ENCODE measurements at regions not wholly inside any gene's neighbourhood (a gene's known extent, or its start where the extent isn't known, plus 50 kb on each side); places are given as distances from the start of the nearest gene placed in this dataset.

DNA sequence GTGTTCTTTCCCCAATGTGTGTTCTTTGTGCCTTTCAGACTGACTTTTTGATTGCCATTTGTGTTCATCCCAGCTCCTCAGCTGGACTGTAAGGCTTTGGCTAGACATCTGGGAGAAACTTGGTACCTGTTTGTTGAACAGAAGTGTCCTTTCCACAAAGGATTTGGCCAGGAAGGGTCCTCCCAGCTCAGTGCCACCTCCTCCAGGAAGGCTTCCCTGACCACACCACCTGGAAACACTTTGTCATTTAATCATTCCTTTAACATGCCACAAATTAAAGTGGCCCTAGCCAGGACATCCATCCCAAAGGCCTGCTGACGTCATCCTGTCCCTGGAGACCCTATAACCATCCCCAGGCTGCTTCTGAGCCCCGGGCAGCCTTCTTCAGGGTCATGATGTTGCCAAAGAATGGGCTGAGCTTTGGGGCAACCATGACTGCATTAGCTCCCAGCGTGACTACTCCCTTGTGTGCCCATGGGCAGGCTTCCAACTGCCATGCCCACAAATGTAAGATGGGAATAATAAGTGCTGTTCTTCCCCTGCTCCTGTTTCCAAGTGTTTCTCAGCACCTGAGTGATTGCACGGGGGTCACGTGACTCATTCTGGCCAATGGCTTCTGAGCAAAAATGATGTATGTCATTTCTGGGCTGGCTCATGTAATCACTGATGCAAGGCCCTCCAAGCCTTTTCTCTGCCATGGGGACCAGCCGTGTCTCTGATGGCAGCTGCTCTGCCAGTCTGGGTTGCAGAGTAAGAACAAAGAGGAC lies 112.5 kb upstream of the SMAD3 start:
- no peaks in the 10 kb centered on the region for H3K79me1 ChIP-seq (ENCODE audit: insufficient read depth, low read depth, low read length, poor library complexity, severe bottlenecking)
- no peak overlapping the region for H3K4me2 ChIP-seq (ENCODE audit: insufficient read depth, insufficient read length, low read length)
- H3K4ac ChIP-seq (ENCODE audit: low read depth, low read length), result no peak overlapping the region
- no peaks in the 10 kb centered on the region for H3K23me2 ChIP-seq (ENCODE audit: insufficient read length, low read depth, low read length, poor library complexity, severe bottlenecking)
- TF ChIP-seq, protein P1, sequence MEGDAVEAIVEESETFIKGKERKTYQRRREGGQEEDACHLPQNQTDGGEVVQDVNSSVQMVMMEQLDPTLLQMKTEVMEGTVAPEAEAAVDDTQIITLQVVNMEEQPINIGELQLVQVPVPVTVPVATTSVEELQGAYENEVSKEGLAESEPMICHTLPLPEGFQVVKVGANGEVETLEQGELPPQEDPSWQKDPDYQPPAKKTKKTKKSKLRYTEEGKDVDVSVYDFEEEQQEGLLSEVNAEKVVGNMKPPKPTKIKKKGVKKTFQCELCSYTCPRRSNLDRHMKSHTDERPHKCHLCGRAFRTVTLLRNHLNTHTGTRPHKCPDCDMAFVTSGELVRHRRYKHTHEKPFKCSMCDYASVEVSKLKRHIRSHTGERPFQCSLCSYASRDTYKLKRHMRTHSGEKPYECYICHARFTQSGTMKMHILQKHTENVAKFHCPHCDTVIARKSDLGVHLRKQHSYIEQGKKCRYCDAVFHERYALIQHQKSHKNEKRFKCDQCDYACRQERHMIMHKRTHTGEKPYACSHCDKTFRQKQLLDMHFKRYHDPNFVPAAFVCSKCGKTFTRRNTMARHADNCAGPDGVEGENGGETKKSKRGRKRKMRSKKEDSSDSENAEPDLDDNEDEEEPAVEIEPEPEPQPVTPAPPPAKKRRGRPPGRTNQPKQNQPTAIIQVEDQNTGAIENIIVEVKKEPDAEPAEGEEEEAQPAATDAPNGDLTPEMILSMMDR (conservative IDR thresholded peaks at IDR 0.05), result no peak
- no peaks in the 10 kb centered on the region for H3K4me1 Mint-ChIP-seq
- no CpG with 5 or more reads among the region's 6 CpGs for WGBS (ENCODE audit: extremely low coverage, insufficient read length, low lambda C conversion rate)
- no peak overlapping the region for H4K91ac ChIP-seq (ENCODE audit: insufficient read length, low read depth, low read length)
- H3K4me3 Mint-ChIP-seq, result no peak overlapping the region
- H3K9me3 Mint-ChIP-seq, result no peaks in the 10 kb centered on the region
- H3K23ac ChIP-seq (ENCODE audit: insufficient read length, low read depth, low read length), result no peak overlapping the region
- H3K27ac Mint-ChIP-seq, result no peak overlapping the region
- H3T11ph ChIP-seq (ENCODE audit: low read length), result no peak overlapping the region
- no peaks in the 10 kb centered on the region; the same call in 1 of the 2 replicates for H3K4me1 ChIP-seq (ENCODE audit: insufficient read depth, low read length)
- no peak overlapping the region for H2BK20ac ChIP-seq (ENCODE audit: low read depth, low read length, poor library complexity, severe bottlenecking)
- no peak overlapping the region for H4K5ac ChIP-seq (ENCODE audit: insufficient read length, low read depth, low read length)
- no peaks in the 10 kb centered on the region for H3K9me3 ChIP-seq (ENCODE audit: control insufficient read depth, low read depth, low read length)
- no peak overlapping the region for H2AFZ ChIP-seq (ENCODE audit: low read length)
- H3K27ac ChIP-seq (ENCODE audit: insufficient read length, low read depth, low read length), result no peak overlapping the region
- H2BK120ac ChIP-seq (ENCODE audit: low read depth, low read length, poor library complexity, severe bottlenecking), result no peak overlapping the region
- no peaks in the 10 kb centered on the region for H3K27me3 ChIP-seq (ENCODE audit: insufficient read depth, low read length)
- H2AK5ac ChIP-seq (ENCODE audit: insufficient read length, low read length), result no peak overlapping the region
- no peak overlapping the region for H3K14ac ChIP-seq (ENCODE audit: insufficient read depth, low read length)
- no peaks in the 10 kb centered on the region for H3K36me3 Mint-ChIP-seq (ENCODE audit: insufficient read depth in 1 of 3, low read depth in 3 of 3)
- no peak overlapping the region for H3K56ac ChIP-seq (ENCODE audit: insufficient read length, low read depth, low read length)
- H2BK5ac ChIP-seq (ENCODE audit: insufficient read length, low read length), result no peak overlapping the region
- DNase-seq, result no peak
- no peak overlapping the region for H3K18ac ChIP-seq (ENCODE audit: insufficient read length, low read depth, low read length)
- no peak overlapping the region for H2BK15ac ChIP-seq (ENCODE audit: low read depth, low read length)
- no peaks in the 10 kb centered on the region for H3K79me2 ChIP-seq (ENCODE audit: insufficient read depth, low read length)
- no peak overlapping the region for H3K9ac ChIP-seq (ENCODE audit: extremely low read depth, insufficient read length, low read length)
- H3K27me3 Mint-ChIP-seq (ENCODE audit: low read depth), result peaks cover 8% of the 10 kb centered on the region
- H4K20me1 ChIP-seq (ENCODE audit: control insufficient read depth, insufficient read depth, insufficient read length), result no peaks in the 10 kb centered on the region
- no peak overlapping the region for H2BK12ac ChIP-seq (ENCODE audit: insufficient read length, low read depth, low read length)
- no peak overlapping the region for H4K8ac ChIP-seq (replicated peaks; ENCODE audit: insufficient read length, low read depth, low read length)

Data from H9 (cell line).